SKM-1 treated with dmso at 0.1 percent for 144 hours (cell line): ENCODE measurements at regions not wholly inside any gene's neighbourhood (a gene's known extent, or its start where the extent isn't known, plus 50 kb on each side); places are given as distances from the start of the nearest gene placed in this dataset.
"Not testable (repeated sequence)": the region's sequence is repeated elsewhere in the genome, so short reads cannot be mapped to it uniquely, and the experiment has no call there.

Experiments used
- DNase-seq: peaks from one replicate; lab custom pipeline; 2025; ENCODE audit not compliant: unreplicated experiment; lab: John Stamatoyannopoulos, UW

GRCh38 chr10:8334631-8335030 lies 280.1 kb downstream of the GATA3 start:
- no peak for DNase-seq

DNA sequence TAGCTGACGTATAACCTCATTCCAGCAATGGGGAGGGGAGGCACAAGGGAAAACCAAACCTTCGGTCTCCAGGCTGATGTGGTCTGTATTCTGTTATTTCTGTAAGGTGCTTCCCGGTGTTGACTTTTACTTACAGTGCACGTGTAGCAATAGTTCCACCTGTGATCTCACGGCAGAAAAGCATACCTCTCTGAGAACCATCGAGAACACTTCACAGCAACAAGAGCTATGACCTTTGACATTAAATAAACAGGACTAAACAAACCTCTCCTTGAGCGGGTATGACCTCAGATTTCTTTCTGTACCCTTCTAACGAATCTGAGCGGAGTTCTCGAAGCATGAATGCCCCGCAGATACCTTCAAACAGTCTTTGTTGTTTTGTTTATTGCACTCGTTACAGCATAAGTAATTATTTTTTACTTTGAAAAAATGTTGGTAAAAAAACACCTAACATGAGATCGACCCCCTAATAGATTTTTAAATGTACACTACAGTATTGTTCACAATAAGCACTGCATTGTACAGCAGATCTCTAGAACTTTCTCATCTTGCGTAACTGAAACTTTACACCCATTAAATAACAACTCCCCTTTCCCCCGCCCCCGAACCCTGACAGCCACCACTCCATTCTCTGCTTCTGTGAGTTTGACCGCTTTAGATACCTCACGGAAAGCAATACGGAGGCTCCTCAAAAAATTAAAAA lies 282.3 kb downstream of the GATA3 start:
- no peak for DNase-seq

- no peak for DNase-seq
These were observed 282.8 kb downstream of the GATA3 start for GRCh38 chr10:8337332-8337651.

DNA sequence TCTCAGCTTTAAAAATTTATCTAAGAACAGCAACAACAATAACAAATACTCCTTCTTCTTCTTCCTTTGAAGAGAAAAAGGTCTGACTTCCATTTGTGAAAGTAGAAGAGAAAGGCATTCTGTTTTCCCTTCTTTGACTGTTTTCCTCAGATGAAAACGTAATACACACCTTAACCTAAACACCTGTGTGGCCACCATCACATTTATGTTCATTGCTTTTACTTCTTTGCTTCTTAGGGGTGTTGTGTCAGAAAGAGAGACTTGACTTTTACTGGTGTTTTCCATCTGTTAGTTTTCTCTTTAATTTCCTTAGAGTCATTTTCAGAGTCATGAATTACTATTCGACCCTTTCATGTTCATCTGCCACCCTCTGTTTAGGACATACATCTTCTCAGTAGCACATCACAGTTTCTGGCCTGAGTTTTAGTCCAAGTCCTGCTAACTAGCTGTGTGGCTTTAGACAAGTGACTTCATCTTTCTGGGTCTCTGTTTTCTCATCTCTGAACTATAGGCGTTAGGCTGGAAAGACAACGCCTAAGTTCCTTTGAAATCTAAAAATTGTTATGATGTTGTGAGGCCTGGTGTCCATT lies 283.8 kb downstream of the GATA3 start:
- DNase-seq, result no peak

DNA sequence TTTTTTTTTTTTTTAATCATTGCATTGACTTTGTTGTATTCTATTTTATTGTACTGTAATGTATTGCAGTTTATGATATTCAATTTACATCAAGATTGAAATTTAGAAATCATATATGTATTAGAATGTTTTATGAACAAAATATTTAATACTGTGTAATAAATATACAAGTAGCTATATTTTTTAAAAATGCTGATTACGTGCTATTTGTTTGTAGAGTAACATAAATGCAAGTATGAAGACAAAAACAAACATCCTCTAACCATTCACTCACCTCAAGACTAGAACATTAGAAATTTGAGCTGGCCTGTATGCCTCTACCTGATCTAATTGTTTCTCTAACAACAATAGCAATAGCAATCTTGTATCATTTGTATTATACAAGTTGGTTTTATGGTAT lies 290.3 kb downstream of the GATA3 start:
- no peak for DNase-seq

DNA sequence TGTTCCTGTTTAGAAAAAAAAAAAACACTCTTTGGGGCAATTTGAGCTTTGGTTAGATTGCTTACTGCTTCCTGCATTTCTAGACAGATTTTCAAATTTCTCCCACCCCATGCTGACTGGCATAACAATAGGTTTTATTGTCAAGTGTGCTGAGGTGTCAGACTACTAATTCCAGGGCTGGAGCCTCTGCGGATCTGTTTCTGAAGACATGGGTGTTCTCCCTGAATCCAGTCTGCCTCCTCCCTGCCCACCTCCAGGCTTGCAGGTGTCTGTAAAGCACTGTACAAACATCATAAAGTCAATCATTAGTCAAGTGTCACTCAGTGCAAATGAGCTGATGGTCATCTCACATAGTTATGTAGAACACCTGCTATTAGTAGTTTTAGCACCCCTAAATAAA lies 292.4 kb downstream of the GATA3 start:
- no peak for DNase-seq

DNA sequence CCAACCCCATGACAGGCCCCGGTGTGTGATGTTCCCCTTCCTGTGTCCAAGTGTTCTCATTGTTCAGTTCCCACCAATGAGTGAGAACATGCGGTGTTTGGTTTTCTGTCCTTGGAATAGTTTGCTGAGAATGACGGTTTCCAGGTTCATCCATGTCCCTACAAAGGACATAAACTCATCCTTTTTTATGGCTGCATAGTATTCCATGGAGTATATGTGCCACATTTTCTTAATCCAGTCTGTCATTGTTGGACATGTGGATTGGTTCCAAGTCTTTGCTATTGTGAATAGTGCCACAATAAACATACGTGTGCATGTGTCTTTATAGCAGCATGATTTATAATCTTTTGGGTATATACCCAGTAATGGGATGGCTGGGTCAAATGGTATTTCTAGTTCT lies 293.1 kb downstream of the GATA3 start:
- not testable (repeated sequence) for DNase-seq

GRCh38 chr10:8349610-8350249 lies 295.2 kb downstream of the GATA3 start:
- DNase-seq, result no peak

GRCh38 chr10:8350250-8350967 lies 295.9 kb downstream of the GATA3 start:
- DNase-seq, result no peak

DNA sequence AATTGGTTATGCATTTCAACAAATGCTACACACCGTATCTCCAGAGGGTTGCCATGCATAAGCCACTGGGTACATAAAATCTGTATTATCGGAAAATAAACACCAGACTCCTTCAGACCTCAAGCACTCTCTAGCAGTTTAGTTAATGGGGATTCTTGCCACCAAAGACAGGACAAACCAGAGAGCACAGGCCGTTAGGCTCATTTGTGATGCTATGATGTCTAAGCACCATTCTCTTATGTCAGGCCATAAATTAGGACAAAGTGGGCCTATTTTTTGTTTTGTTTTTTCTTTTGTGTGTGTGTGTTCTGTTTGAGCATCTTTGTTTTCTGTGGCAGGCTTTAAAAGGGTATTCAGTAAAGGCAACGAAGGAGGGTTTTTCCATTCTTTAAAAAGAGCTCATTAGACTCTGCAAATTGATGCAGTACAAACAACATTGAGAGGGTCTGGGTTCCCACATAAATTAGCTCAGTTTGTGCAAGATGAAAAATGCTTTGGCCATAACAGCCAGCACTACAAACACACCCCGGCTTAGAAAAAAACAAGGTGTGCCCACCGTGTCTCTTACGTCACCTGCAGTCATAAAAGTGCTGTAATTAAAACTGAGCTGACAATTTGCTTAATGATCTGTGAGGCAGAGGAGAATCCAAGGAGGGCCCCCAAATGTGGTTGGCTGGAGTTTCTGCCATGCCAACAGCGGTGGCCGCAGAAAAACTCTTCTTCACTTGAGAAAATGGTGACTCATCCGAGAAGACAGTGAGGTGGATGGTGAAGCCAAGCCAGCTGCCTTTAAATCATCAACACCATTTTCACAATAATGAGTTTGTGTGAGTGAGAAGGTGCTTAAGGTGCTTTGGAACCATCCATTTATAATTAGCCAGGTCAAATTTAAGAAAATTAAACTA lies 297.9 kb downstream of the GATA3 start:
- no peak for DNase-seq

GRCh38 chr10:8356283-8356682 lies 301.8 kb downstream of the GATA3 start:
- DNase-seq, result no peak

DNA sequence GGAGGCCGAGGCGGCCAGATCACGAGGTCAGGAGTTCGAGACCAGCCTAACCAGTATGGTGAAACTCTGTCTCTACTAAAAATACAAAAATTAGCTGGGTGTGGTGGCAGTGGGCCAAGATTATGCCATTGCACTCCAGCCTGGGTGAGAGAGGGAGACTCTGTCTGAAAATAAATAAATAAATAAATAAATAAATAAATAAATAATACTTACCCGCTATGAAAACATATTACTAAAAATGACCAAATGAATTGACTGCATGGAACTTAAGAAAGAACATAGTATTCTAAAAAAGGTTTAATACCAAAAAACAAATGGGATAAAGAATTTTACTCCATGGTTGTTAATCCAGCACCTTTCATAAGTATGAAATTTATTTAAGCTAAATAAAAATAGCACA lies 305.0 kb downstream of the GATA3 start:
- no peak for DNase-seq

GRCh38 chr10:8360365-8360764 lies 305.9 kb downstream of the GATA3 start:
- DNase-seq, result no peak

- no peak for DNase-seq
These were observed 306.5 kb downstream of the GATA3 start for GRCh38 chr10:8360814-8361509.

- no peak for DNase-seq
These were observed 307.0 kb downstream of the GATA3 start for GRCh38 chr10:8361510-8361844.

GRCh38 chr10:8365935-8366911 lies 311.7 kb downstream of the GATA3 start:
- no peak for DNase-seq

- DNase-seq, result not testable (repeated sequence)
These were observed 313.4 kb downstream of the GATA3 start for GRCh38 chr10:8367672-8368411.

DNA sequence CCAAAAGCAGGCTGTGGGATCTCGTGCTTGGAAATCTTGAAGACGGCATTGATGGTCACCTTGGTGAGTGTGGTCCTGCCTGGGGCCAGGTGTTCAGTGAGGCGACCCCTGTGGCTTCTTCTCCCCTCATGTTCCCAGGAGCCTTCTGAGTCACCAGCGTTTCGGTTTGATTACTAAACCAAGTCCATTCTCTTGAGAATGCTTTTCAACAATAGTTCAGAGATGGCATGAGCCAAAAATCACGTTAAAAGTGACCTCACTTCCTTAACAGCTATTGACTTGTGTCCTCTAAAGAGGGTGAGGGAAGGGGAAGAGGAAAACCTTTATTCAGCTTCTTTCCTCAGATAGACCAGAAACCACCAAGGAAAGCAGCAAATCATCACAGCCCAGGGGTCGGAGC lies 315.2 kb downstream of the GATA3 start:
- no peak for DNase-seq

GRCh38 chr10:8374334-8374733 lies 319.8 kb downstream of the GATA3 start:
- no peak for DNase-seq
